ENCODE measurements at regions not wholly inside any gene's neighbourhood (a gene's known extent, or its start where the extent isn't known, plus 50 kb on each side); places are given as distances from the start of the nearest gene placed in this dataset.

- POLR2A ChIA-PET, result no interaction called here
- no peak overlapping the region for H3K27ac Mint-ChIP-seq
These were observed 727.4 kb downstream of the ETS1 start for GRCh38 chr11:127859941-127860354.

GRCh38 chr11:127844876-127845275, 742.5 kb downstream of the ETS1 start:
- H3K27me3 Mint-ChIP-seq (ENCODE audit: low read depth), result peaks cover 2% of the 10 kb centered on the region
- H3K4me3 Mint-ChIP-seq, result no peak overlapping the region
- POLR2A ChIA-PET, result no interaction called here
- ATAC-seq, result no peak
- no peak for DNase-seq
- no peaks in the 10 kb centered on the region for H3K4me1 Mint-ChIP-seq (ENCODE audit: low read depth)
- H3K36me3 Mint-ChIP-seq (ENCODE audit: low read depth), result no peaks in the 10 kb centered on the region
- H3K9me3 Mint-ChIP-seq (ENCODE audit: insufficient read depth), result no peaks in the 10 kb centered on the region
- CTCF ChIA-PET, result interaction anchor here (2.0 kb wide), 1 partner anchor 20 kb away, joined by 5 read pairs; no protein-coding TSS in a partner anchor
- H3K27ac Mint-ChIP-seq, result no peak overlapping the region

More at GRCh38 chr11:127859941-127860354, 727.4 kb downstream of the ETS1 start:
- H3K4me3 Mint-ChIP-seq, result no peak overlapping the region
- CTCF ChIA-PET, result interaction anchor here (0.9 kb wide), 1 partner anchor 16 kb away, joined by 3 read pairs; no protein-coding TSS in a partner anchor
- no peaks in the 10 kb centered on the region for H3K9me3 Mint-ChIP-seq (ENCODE audit: insufficient read depth)
- H3K27me3 Mint-ChIP-seq (ENCODE audit: low read depth), result no peaks in the 10 kb centered on the region
- ATAC-seq (no peak), DNase-seq (no peak)
- H3K36me3 Mint-ChIP-seq (ENCODE audit: low read depth), result no peaks in the 10 kb centered on the region
- no peaks in the 10 kb centered on the region for H3K4me1 Mint-ChIP-seq (ENCODE audit: low read depth)

- Mint-ChIP-seq H3K36me3 (ENCODE audit: low read depth) (no peaks in the 10 kb centered on the region), H3K27me3 (ENCODE audit: low read depth) (peaks cover 2% of the 10 kb centered on the region), H3K4me3 (no peak overlapping the region), H3K27ac (no peak overlapping the region), H3K4me1 (ENCODE audit: low read depth) (no peaks in the 10 kb centered on the region), H3K9me3 (ENCODE audit: insufficient read depth) (no peaks in the 10 kb centered on the region)
- peak; percentile 75 for DNase-seq
- peak; percentile 71 for ATAC-seq
- POLR2A ChIA-PET, result no interaction called here
- CTCF ChIA-PET, result interaction anchor here (0.6 to 2.0 kb wide), 18 partner anchors 9 to 1012 kb away, joined by 3 to 9 read pairs (median 3); no protein-coding TSS in a partner anchor
These were observed 743.6 kb downstream of the ETS1 start for GRCh38 chr11:127843483-127844396.

GRCh38 chr11:127825183-127825582, 762.2 kb downstream of the ETS1 start:
- Mint-ChIP-seq H3K27ac (no peak overlapping the region), H3K4me1 (ENCODE audit: low read depth) (no peaks in the 10 kb centered on the region), H3K4me3 (no peak overlapping the region), H3K27me3 (ENCODE audit: low read depth) (peaks cover 1% of the 10 kb centered on the region), H3K36me3 (ENCODE audit: low read depth) (no peaks in the 10 kb centered on the region), H3K9me3 (ENCODE audit: insufficient read depth) (no peaks in the 10 kb centered on the region)
- DNase-seq, result no peak
- no peak for ATAC-seq
- ChIA-PET POLR2A (no interaction called here), CTCF (interaction anchor here (1.0 kb wide), 2 partner anchors 19 to 22 kb away, joined by 3 to 5 read pairs; no protein-coding TSS in a partner anchor)

GRCh38 chr11:127818625-127819024, 768.7 kb downstream of the ETS1 start:
- peaks cover 2% of the 10 kb centered on the region for H3K27me3 Mint-ChIP-seq (ENCODE audit: low read depth)
- DNase-seq, result no peak
- no peaks in the 10 kb centered on the region for H3K4me1 Mint-ChIP-seq (ENCODE audit: low read depth)
- no peak overlapping the region for H3K4me3 Mint-ChIP-seq
- no peak overlapping the region for H3K27ac Mint-ChIP-seq
- POLR2A ChIA-PET, result no interaction called here
- H3K36me3 Mint-ChIP-seq (ENCODE audit: low read depth), result no peaks in the 10 kb centered on the region
- CTCF ChIA-PET, result no interaction called here
- no peaks in the 10 kb centered on the region for H3K9me3 Mint-ChIP-seq (ENCODE audit: insufficient read depth)
- no peak for ATAC-seq

GRCh38 chr11:127816962-127817361, 770.4 kb downstream of the ETS1 start:
- Mint-ChIP-seq H3K27me3 (ENCODE audit: low read depth) (peaks cover 4% of the 10 kb centered on the region), H3K36me3 (ENCODE audit: low read depth) (no peaks in the 10 kb centered on the region), H3K9me3 (ENCODE audit: insufficient read depth) (no peaks in the 10 kb centered on the region), H3K27ac (no peak overlapping the region), H3K4me1 (ENCODE audit: low read depth) (no peaks in the 10 kb centered on the region), H3K4me3 (no peak overlapping the region)
- CTCF ChIA-PET, result no interaction called here
- no peak for DNase-seq
- ATAC-seq, result no peak
- POLR2A ChIA-PET, result no interaction called here

GRCh38 chr11:127815331-127815730, 772.0 kb downstream of the ETS1 start:
- Mint-ChIP-seq H3K9me3 (ENCODE audit: insufficient read depth) (no peaks in the 10 kb centered on the region), H3K4me1 (ENCODE audit: low read depth) (no peaks in the 10 kb centered on the region), H3K27me3 (ENCODE audit: low read depth) (peaks cover 8% of the 10 kb centered on the region), H3K27ac (no peak overlapping the region), H3K36me3 (ENCODE audit: low read depth) (no peaks in the 10 kb centered on the region), H3K4me3 (no peak overlapping the region)
- ChIA-PET POLR2A (no interaction called here), CTCF (interaction anchor here (1.2 kb wide), 1 partner anchor 28 kb away, joined by 3 read pairs; no protein-coding TSS in a partner anchor)
- DNase-seq (no peak), ATAC-seq (no peak)

- Mint-ChIP-seq H3K4me1 (ENCODE audit: low read depth) (no peaks in the 10 kb centered on the region), H3K4me3 (no peak overlapping the region), H3K36me3 (ENCODE audit: low read depth) (no peaks in the 10 kb centered on the region), H3K27ac (no peak overlapping the region), H3K9me3 (ENCODE audit: insufficient read depth) (no peaks in the 10 kb centered on the region), H3K27me3 (ENCODE audit: low read depth) (peaks cover 4% of the 10 kb centered on the region)
- CTCF ChIA-PET, result no interaction called here
- ATAC-seq (no peak), DNase-seq (no peak)
- POLR2A ChIA-PET, result no interaction called here
These were observed 780.9 kb downstream of the ETS1 start for GRCh38 chr11:127806501-127806900.

GRCh38 chr11:127805771-127806170, 781.6 kb downstream of the ETS1 start:
- Mint-ChIP-seq H3K4me1 (ENCODE audit: low read depth) (no peaks in the 10 kb centered on the region), H3K4me3 (no peak overlapping the region), H3K36me3 (ENCODE audit: low read depth) (no peaks in the 10 kb centered on the region), H3K27ac (no peak overlapping the region), H3K9me3 (ENCODE audit: insufficient read depth) (no peaks in the 10 kb centered on the region), H3K27me3 (ENCODE audit: low read depth) (peaks cover 2% of the 10 kb centered on the region)
- no peak for DNase-seq
- ChIA-PET CTCF (no interaction called here), POLR2A (no interaction called here)
- no peak for ATAC-seq

GRCh38 chr11:127804747-127805400, 782.5 kb downstream of the ETS1 start:
- DNase-seq (no peak), ATAC-seq (no peak)
- POLR2A ChIA-PET, result no interaction called here
- Mint-ChIP-seq H3K9me3 (ENCODE audit: insufficient read depth) (no peaks in the 10 kb centered on the region), H3K4me3 (no peak overlapping the region), H3K4me1 (ENCODE audit: low read depth) (no peaks in the 10 kb centered on the region), H3K36me3 (ENCODE audit: low read depth) (no peaks in the 10 kb centered on the region), H3K27ac (no peak overlapping the region), H3K27me3 (ENCODE audit: low read depth) (no peaks in the 10 kb centered on the region)
- CTCF ChIA-PET, result no interaction called here

- no peak overlapping the region for H3K4me3 Mint-ChIP-seq
- CTCF ChIA-PET, result interaction anchor here (0.8 kb wide), 1 partner anchor 21 kb away, joined by 3 read pairs; no protein-coding TSS in a partner anchor
These were observed 783.6 kb downstream of the ETS1 start for GRCh38 chr11:127803755-127804154.

GRCh38 chr11:127800989-127801688, 786.2 kb downstream of the ETS1 start:
- ChIA-PET POLR2A (no interaction called here), CTCF (no interaction called here)
- no peak overlapping the region for H3K4me3 Mint-ChIP-seq
- DNase-seq (no peak), ATAC-seq (no peak)
- H3K4me1 Mint-ChIP-seq (ENCODE audit: low read depth), result no peaks in the 10 kb centered on the region
- no peak overlapping the region for H3K27ac Mint-ChIP-seq
- H3K9me3 Mint-ChIP-seq (ENCODE audit: insufficient read depth), result no peaks in the 10 kb centered on the region
- H3K27me3 Mint-ChIP-seq (ENCODE audit: low read depth), result no peaks in the 10 kb centered on the region
- H3K36me3 Mint-ChIP-seq (ENCODE audit: low read depth), result no peaks in the 10 kb centered on the region

More at GRCh38 chr11:127803755-127804154, 783.6 kb downstream of the ETS1 start:
- Mint-ChIP-seq H3K9me3 (ENCODE audit: insufficient read depth) (no peaks in the 10 kb centered on the region), H3K27ac (no peak overlapping the region), H3K4me1 (ENCODE audit: low read depth) (no peaks in the 10 kb centered on the region), H3K36me3 (ENCODE audit: low read depth) (no peaks in the 10 kb centered on the region), H3K27me3 (ENCODE audit: low read depth) (no peaks in the 10 kb centered on the region)
- POLR2A ChIA-PET, result no interaction called here
- DNase-seq, result no peak
- ATAC-seq, result no peak

All from activated CD8-positive, alpha-beta T cell treated with anti-CD3 and anti-CD28 coated beads, Interleukin-2, amount 10 ng/mL, durations not matched to agents 7 days and 5 days (primary cell).